K562 (cell line): ENCODE measurements at regions not wholly inside any gene's neighbourhood (a gene's known extent, or its start where the extent isn't known, plus 50 kb on each side); places are given as distances from the start of the nearest gene placed in this dataset.

ENCODE experiments used
- ATAC-seq: fragments of 200-7000 bp; cut with Tn5 transposase; 3 replicates; pipeline ENCODE4 v1.9.1; 2020; ENCODE audit warnings: moderate library complexity
- BruUV-seq: library from RNA; stranded (reverse); fragments of 400-500 nt; replicated peaks from 2 replicates; lab custom pipeline; 2021; lab: Mats Ljungman, UMichigan
- CTCF ChIA-PET: fragments of 300-600 bp; formaldehyde crosslinking; extraction: SDS; loops from one replicate; lab custom pipeline; 2021; ENCODE audit warnings: low intra/inter-chr PET ratio; lab: Yijun Ruan, JAX
- POLR2A ChIA-PET: fragments of 300-600, 350-650 bp; sonication (Branson Sonifier 250); formaldehyde crosslinking; extraction: SDS; loops from one replicate; lab custom pipeline; 2021; ENCODE audit warnings: antibody characterized with exemption, inconsistent platforms; lab: Yijun Ruan, JAX
- DNase-seq, 4 experiments: peaks; one replicate each; pipeline versions ENCODE4 v3.0.0 to v3.0.0-alpha.2; 2011 to 2018; ENCODE audit warnings: low spot score in 3 of 4, mixed read lengths in 3 of 4; ENCODE audit errors: extremely low read depth in 1 of 4
- FAIRE-seq: peaks from 2 replicates; lab custom pipeline; 2011; peaks lifted over from hg19 to GRCh38; lab: Jason Lieb, UNC
- H2AFZ ChIP-seq: 2 replicates; pipeline ENCODE4 v1.6.0; 2011; ENCODE audit warnings: low read depth, low read length, control low read depth, inconsistent platforms
- H3K27ac ChIP-seq: fragments of 200-600 bp; 3 replicates; pipeline ENCODE4 v1.8.0; 2011; ENCODE audit warnings: low read depth, mild to moderate bottlenecking, control low read depth, inconsistent platforms, low read length, moderate library complexity, mixed read lengths; ENCODE audit errors: extremely low read depth
- H3K27me3 ChIP-seq, 2 experiments: fragments of 300-600 bp in 1 of 2; 2 replicates in 1 of 2; 3 replicates in 1 of 2; pipeline versions ENCODE4 v1.6.0 to v1.8.0; 2011; ENCODE audit warnings: inconsistent platforms in 2 of 2, low read length in 2 of 2, mild to moderate bottlenecking in 1 of 2, mixed read lengths in 1 of 2, moderate library complexity in 1 of 2; ENCODE audit not compliant: control insufficient read depth in 2 of 2, insufficient read depth in 2 of 2
- H3K36me3 ChIP-seq: fragments of 300-600 bp; 3 replicates; pipeline ENCODE4 v1.8.0; 2011; ENCODE audit warnings: mild to moderate bottlenecking, low read length, inconsistent platforms; ENCODE audit not compliant: control insufficient read depth, insufficient read depth
- H3K4me1 ChIP-seq, 2 experiments: fragments of 200-600 bp in 1 of 2; replicated peaks in 1 of 2; 2 replicates in 1 of 2; 3 replicates in 1 of 2; pipeline versions ENCODE4 v1.5.1 to v1.8.0; 2011; ENCODE audit warnings: inconsistent platforms in 2 of 2, low read length in 2 of 2, mild to moderate bottlenecking in 1 of 2, mixed read lengths in 1 of 2, moderate library complexity in 1 of 2; ENCODE audit not compliant: control insufficient read depth in 2 of 2, insufficient read depth in 2 of 2
- H3K4me2 ChIP-seq: 2 replicates; pipeline ENCODE4 v1.6.1; 2011; ENCODE audit warnings: low read length, control low read depth, inconsistent platforms, mixed read lengths; ENCODE audit not compliant: insufficient read depth
- H3K4me3 ChIP-seq: fragments of 200-600 bp; sonication (generic), shearing (Covaris generic); 2 replicates; pipeline ENCODE4 v1.5.1; 2016; ENCODE audit warnings: control low read depth, inconsistent platforms
- H3K79me2 ChIP-seq: fragments of 200-600 bp; 3 replicates; pipeline ENCODE4 v1.8.0; 2011; ENCODE audit warnings: low read length, inconsistent platforms; ENCODE audit not compliant: control insufficient read depth, insufficient read depth
- H3K9ac ChIP-seq, 2 experiments: 2 replicates each; pipeline versions ENCODE4 v1.6.0 to v1.6.1; 2011; ENCODE audit warnings: low read depth in 2 of 2, low read length in 2 of 2, control low read depth in 1 of 2, inconsistent platforms in 1 of 2, mild to moderate bottlenecking in 1 of 2, mixed read lengths in 1 of 2; ENCODE audit not compliant: insufficient read depth in 1 of 2
- H3K9me1 ChIP-seq: one replicate; pipeline ENCODE4 v1.6.0; 2011; ENCODE audit warnings: inconsistent platforms, mild to moderate bottlenecking, low read length, moderate library complexity; ENCODE audit not compliant: control insufficient read depth, insufficient read depth
- H3K9me3 ChIP-seq: replicated peaks from 2 replicates; pipeline ENCODE4 v1.5.1; 2011; ENCODE audit warnings: low read depth, low read length, inconsistent platforms; ENCODE audit not compliant: control insufficient read depth, insufficient read depth
- H4K20me1 ChIP-seq: replicated peaks from 2 replicates; pipeline ENCODE4 v1.6.1; 2011; ENCODE audit warnings: low read length, inconsistent platforms, mixed read lengths; ENCODE audit not compliant: control insufficient read depth, insufficient read depth
- ESRRA ChIP-seq: fragments of 450-650 bp; IDR thresholded peaks from 2 replicates; pipeline ENCODE4 v1.6.1; 2014; ENCODE audit warnings: low read depth, mild to moderate bottlenecking, moderate library complexity, borderline replicate concordance
- HNRNPL ChIP-seq: fragments of 200-400 bp; formaldehyde crosslinking; IDR thresholded peaks from 2 replicates; pipeline ENCODE4 v1.6.1; 2017; ENCODE audit warnings: low read depth, mild to moderate bottlenecking, low read length
- RBM25 ChIP-seq: fragments of 200-400 bp; formaldehyde crosslinking; IDR thresholded peaks from 2 replicates; pipeline ENCODE4 v1.6.1; 2018; ENCODE audit warnings: low read length, low read depth, moderate library complexity; ENCODE audit not compliant: severe bottlenecking
- ZNF79 ChIP-seq: fragments of 250-450 bp; sonication (Bioruptor Pico); IDR thresholded peaks from 2 replicates; pipeline ENCODE4 v1.4.0; 2020; ENCODE audit warnings: low read depth, mild to moderate bottlenecking, moderate library complexity
- WGBS: fragments of 100-300 bp; shearing (Covaris generic); methylation state at CpG from one replicate; pipeline ENCODE4 v1.1.6; 2016; ENCODE audit warnings: low coverage, mixed read lengths; ENCODE audit not compliant: insufficient coverage; ENCODE audit errors: missing lambda C conversion rate; 5-methylcytosine and 5-hydroxymethylcytosine counted together
- in situ Hi-C: fragments of 300-500 bp; cut with MboI; formaldehyde crosslinking; loops from 4 replicates; pipeline ENCODE4 v1.15.0; 2018; ENCODE audit warnings: inconsistent platforms, mixed read lengths
- intact Hi-C: fragments of 100-400 bp; cut with micrococcal nuclease; formaldehyde crosslinking; loops from 2 replicates; pipeline ENCODE4 v1.14.2; 2022
- TF ChIP-seq, protein P1 (sequence below), 2 experiments: IDR thresholded peaks; 2 replicates each; pipeline ENCODE4 v1.6.1; 2011; ENCODE audit warnings: borderline replicate concordance in 1 of 2, control low read depth in 1 of 2, low read depth in 1 of 2, low read length in 1 of 2, mild to moderate bottlenecking in 1 of 2, mixed read lengths in 1 of 2, moderate library complexity in 1 of 2; ENCODE audit not compliant: insufficient read depth in 1 of 2, insufficient read length in 1 of 2, poor library complexity in 1 of 2, severe bottlenecking in 1 of 2; ENCODE audit errors: extremely low read depth in 1 of 2
- TF ChIP-seq, protein P2 (sequence below): fragments of 450-650 bp; IDR thresholded peaks from 2 replicates; pipeline ENCODE4 v1.6.1; 2016

DNA sequence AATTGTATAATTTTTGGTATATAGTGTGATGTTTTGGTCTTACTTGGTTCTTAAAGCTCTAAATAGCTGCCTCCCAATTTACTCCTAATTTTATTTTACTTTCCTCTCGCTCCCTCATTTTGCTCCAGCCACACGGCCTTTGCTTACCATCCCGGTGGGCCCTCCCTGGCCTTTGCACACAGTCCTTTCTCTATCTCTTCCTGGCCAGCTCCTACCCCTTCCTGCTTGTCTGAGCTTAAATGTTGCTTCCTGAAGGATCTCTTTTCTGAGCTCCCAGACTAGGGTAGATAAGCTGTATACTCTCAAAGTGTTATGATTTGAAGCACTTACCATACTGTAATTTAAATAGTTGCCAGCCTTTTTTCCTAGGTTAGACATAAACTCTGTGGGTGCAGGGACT, 121.7 kb downstream of the UTRN start:
- no peak overlapping the region for H3K27ac ChIP-seq
- H2AFZ ChIP-seq, result no peak overlapping the region
- H3K9ac ChIP-seq, result no peak overlapping the region
- H3K9me1 ChIP-seq, result no peaks in the 10 kb centered on the region
- no peak overlapping the region for H3K4me3 ChIP-seq
- BruUV-seq, result no TSS peak
- WGBS, result 0% methylated on average over 3 of the region's 3 CpGs
- H3K27me3 ChIP-seq, result peaks cover 0 to 4% of the 10 kb centered on the region in 2 experiments; a peak in 1 of 5 replicates
- TF ChIP-seq ESRRA (no peak), HNRNPL (no peak), RBM25 (no peak), ZNF79 (no peak)
- TF ChIP-seq, protein P1, sequence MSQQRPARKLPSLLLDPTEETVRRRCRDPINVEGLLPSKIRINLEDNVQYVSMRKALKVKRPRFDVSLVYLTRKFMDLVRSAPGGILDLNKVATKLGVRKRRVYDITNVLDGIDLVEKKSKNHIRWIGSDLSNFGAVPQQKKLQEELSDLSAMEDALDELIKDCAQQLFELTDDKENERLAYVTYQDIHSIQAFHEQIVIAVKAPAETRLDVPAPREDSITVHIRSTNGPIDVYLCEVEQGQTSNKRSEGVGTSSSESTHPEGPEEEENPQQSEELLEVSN (IDR thresholded peaks at IDR 0.05; ENCODE audit: borderline replicate concordance in 1 of 2, extremely low read depth in 1 of 2, insufficient read depth in 1 of 2, insufficient read length in 1 of 2, low read depth in 1 of 2, low read length in 1 of 2, poor library complexity in 1 of 2, severe bottlenecking in 1 of 2), result no peak
- TF ChIP-seq, protein P2, sequence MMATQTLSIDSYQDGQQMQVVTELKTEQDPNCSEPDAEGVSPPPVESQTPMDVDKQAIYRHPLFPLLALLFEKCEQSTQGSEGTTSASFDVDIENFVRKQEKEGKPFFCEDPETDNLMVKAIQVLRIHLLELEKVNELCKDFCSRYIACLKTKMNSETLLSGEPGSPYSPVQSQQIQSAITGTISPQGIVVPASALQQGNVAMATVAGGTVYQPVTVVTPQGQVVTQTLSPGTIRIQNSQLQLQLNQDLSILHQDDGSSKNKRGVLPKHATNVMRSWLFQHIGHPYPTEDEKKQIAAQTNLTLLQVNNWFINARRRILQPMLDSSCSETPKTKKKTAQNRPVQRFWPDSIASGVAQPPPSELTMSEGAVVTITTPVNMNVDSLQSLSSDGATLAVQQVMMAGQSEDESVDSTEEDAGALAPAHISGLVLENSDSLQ, result no peak
- H3K36me3 ChIP-seq, result no peaks in the 10 kb centered on the region
- ATAC-seq (no peak), FAIRE-seq (no peak), DNase-seq (no peak)
- no peaks in the 10 kb centered on the region for H3K9me3 ChIP-seq
- CTCF ChIA-PET, result no interaction called here
- intact Hi-C loops (no loop called here), in situ Hi-C loops (no loop called here)
- H3K4me1 ChIP-seq, result no peaks in the 10 kb centered on the region; a peak in 1 of 5 replicates
- POLR2A ChIA-PET, result interaction anchor here (0.6 kb wide), 1 partner anchor 138 kb away, joined by 3 read pairs; no protein-coding TSS in a partner anchor
- no peaks in the 10 kb centered on the region for H4K20me1 ChIP-seq
- H3K4me2 ChIP-seq, result no peak overlapping the region
- H3K79me2 ChIP-seq, result no peaks in the 10 kb centered on the region
